ENCODE measurements at regions not wholly inside any gene's neighbourhood (a gene's known extent, or its start where the extent isn't known, plus 50 kb on each side); places are given as distances from the start of the nearest gene placed in this dataset.

DNA sequence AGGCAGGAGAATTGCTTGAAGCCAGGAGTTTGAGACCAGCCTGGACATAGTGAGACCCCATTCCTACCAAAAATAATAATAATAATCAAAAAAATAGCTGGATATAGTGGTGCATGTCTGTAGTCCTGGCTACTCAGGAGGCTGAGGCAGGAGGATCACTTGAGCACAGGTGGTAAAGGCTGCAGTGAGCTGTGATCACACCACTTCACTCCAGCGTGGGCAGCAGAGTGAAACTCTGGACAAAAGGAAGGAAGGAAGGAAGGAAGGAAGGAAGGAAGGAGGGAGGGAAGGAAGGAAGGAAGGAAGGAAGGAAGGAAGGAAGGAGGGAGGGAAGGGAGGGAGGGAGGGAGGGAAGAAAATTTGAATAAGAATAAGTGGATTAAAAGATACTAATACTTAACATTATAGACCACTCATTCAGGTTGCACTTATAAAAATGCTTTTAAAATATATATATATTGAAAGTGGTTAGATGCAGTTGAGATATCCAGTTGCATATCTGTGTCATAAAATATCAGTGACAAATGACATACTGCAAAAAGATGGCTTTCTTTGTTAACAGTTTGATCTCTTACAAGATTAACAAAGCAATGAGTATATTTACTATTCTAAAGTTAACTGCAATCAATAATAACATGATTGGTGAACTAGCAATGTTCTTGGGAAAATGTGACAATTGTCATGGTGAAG lies 702.4 kb downstream of the CPS1 start:
- no peaks in the 10 kb centered on the region for H3K36me3 ChIP-seq (replicated peaks)
- H3K27ac ChIP-seq, result no peak overlapping the region
- no peak for TF ChIP-seq CTCF (IDR thresholded peaks at IDR 0.05; ENCODE audit: low read depth, low read length, missing control alignments)
- H3K4me3 ChIP-seq (ENCODE audit: low read depth, low read length), result no peak overlapping the region
- in situ Hi-C loops (cut with HindIII; ENCODE audit: low pct_ligation_motif_present, low sequenced_read_pairs), result no loop called here
- no peaks in the 10 kb centered on the region for H3K27me3 ChIP-seq (replicated peaks)
- DNase-seq, result no peak

DNA sequence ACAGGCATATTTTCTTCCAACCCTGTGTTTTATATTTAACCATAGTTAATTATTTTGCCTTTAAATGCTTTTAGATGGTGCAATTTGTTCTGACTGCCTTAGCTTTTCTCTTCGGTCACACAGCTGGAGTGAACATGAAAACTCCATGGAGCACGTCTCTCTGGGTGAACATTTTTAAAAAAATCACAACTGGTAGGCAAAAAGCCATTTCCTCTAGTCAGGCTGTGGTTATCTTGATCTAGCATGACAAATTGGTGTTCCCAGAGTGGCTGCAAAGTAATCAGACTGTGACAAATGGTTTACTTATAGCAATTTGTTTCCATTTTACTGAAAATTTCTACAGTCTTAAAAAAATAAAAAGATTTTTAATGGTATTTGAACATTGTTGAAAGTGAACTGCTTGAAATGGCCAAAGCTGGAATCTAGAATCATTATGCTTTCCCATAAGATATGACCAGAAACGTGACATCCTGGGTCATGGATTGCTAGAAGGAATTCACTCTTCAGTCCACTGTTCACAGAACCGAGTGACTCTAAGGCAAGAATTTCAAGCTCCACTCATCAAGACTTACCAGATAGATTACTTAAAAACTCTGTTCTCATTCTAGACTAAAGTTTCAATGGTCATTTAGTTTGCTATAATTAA lies 703.6 kb downstream of the CPS1 start:
- TF ChIP-seq CTCF (IDR thresholded peaks at IDR 0.05; ENCODE audit: low read depth, low read length, missing control alignments), result no peak
- no peaks in the 10 kb centered on the region for H3K36me3 ChIP-seq (replicated peaks)
- in situ Hi-C loops (cut with HindIII; ENCODE audit: low pct_ligation_motif_present, low sequenced_read_pairs), result no loop called here
- H3K27me3 ChIP-seq (replicated peaks), result no peaks in the 10 kb centered on the region
- no peak for DNase-seq
- no peak overlapping the region for H3K4me3 ChIP-seq (ENCODE audit: low read depth, low read length)
- no peak overlapping the region for H3K27ac ChIP-seq

DNA sequence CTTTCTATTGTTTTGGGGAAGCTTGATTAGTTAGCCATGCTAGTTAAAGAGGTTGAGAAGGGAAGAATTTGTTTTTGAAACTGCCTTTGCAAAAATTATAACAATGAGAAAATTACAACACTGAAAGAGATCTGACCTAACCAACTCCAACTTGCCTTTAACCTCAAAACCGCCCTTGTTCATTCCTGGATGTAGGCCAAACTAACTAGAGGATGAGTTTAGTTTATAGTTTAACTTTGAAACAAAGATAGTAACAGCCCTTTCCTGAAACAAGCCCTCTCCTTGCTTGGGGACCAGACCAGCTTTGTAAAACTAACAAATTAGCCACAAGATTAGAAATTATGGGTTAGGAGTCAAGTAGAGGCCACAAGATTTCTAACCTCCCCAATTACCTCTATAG lies 713.9 kb downstream of the CPS1 start:
- no peak for TF ChIP-seq CTCF (IDR thresholded peaks at IDR 0.05; ENCODE audit: low read depth, low read length, missing control alignments)
- no peaks in the 10 kb centered on the region for H3K36me3 ChIP-seq (replicated peaks)
- in situ Hi-C loops (cut with HindIII; ENCODE audit: low pct_ligation_motif_present, low sequenced_read_pairs), result no loop called here

DNA sequence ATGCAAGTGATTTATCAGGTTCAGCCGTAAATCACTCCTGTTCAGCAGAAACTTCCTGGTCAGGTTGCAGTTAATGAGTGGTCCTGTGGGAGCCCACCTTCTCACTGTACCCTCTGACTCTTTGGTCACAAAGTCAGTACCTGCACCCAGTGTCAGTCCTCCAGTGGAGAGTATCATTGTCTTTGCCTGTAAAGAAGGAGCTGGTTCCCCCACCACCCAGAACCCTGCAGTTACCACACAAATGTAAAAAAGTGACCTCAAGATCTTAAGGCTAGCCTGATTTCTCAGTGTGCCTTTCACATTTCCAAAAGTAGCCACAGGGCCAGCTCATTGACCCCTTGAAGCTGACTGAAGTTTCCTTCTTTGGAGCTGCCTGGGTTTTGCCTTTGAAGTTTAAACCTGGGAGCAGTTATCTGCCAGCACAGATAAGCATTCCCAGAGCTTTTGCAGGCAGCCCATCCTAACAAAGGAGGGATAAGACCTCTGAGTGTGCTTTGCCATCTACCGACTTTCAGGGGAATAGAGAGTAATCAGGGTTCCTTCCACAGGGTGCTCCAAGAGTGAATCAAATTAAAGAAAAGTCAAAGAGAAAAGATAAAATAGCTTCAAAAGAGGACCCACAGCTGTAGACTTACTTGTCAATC lies 725.2 kb downstream of the CPS1 start:
- H3K27ac ChIP-seq, result no peak overlapping the region
- H3K4me3 ChIP-seq (ENCODE audit: low read depth, low read length), result no peak overlapping the region
- TF ChIP-seq CTCF (IDR thresholded peaks at IDR 0.05; ENCODE audit: low read depth, low read length, missing control alignments), result no peak
- H3K36me3 ChIP-seq (replicated peaks), result no peaks in the 10 kb centered on the region
- in situ Hi-C loops (cut with HindIII; ENCODE audit: low pct_ligation_motif_present, low sequenced_read_pairs), result no loop called here
- no peaks in the 10 kb centered on the region for H3K27me3 ChIP-seq (replicated peaks)
- DNase-seq, result no peak

More for the DNA sequence above, 713.9 kb downstream of the CPS1 start:
- Histone ChIP-seq H3K4me3 (ENCODE audit: low read depth, low read length) (no peak overlapping the region), H3K27me3 (replicated peaks) (no peaks in the 10 kb centered on the region), H3K27ac (no peak overlapping the region)
- no peak for DNase-seq

- no peak for TF ChIP-seq CTCF (IDR thresholded peaks at IDR 0.05; ENCODE audit: low read depth, low read length, missing control alignments)
- no peak overlapping the region for H3K4me3 ChIP-seq (ENCODE audit: low read depth, low read length)
- no peak overlapping the region for H3K27ac ChIP-seq
- no peak for DNase-seq
- in situ Hi-C loops (cut with HindIII; ENCODE audit: low pct_ligation_motif_present, low sequenced_read_pairs), result no loop called here
- H3K27me3 ChIP-seq (replicated peaks), result no peaks in the 10 kb centered on the region
- no peaks in the 10 kb centered on the region for H3K36me3 ChIP-seq (replicated peaks)
Measured at GRCh38 chr2:211302676-211303075, 746.3 kb downstream of the CPS1 start.
